ENCODE measurements at regions not wholly inside any gene's neighbourhood (a gene's known extent, or its start where the extent isn't known, plus 50 kb on each side); places are given as distances from the start of the nearest gene placed in this dataset.

GRCh38 chr14:34128665-34129064 is 177.8 kb upstream of the EGLN3 start:
- Mint-ChIP-seq H3K27ac (no peak overlapping the region), H3K4me1 (ENCODE audit: low read depth in 2 of 2) (peaks cover 2 to 5% of the 10 kb centered on the region in 2 donors), H3K27me3 (peaks cover 0 to 18% of the 10 kb centered on the region in 2 donors), H3K4me3 (no peak overlapping the region), H3K36me3 (ENCODE audit: insufficient read depth) (no peaks in the 10 kb centered on the region), H3K9me3 (peaks cover 0 to 1% of the 10 kb centered on the region in 2 donors)
- no peak for ATAC-seq (replicated peaks)
- no peak for DNase-seq

- ATAC-seq (replicated peaks) = no peak
- peaks cover 0 to 7% of the 10 kb centered on the region in 2 donors for H3K27me3 Mint-ChIP-seq
These were observed 175.7 kb upstream of the EGLN3 start for GRCh38 chr14:34126586-34126985.

GRCh38 chr14:34124585-34124984 is 173.7 kb upstream of the EGLN3 start:
- ATAC-seq (replicated peaks) = no peak
- Mint-ChIP-seq H3K9me3 (no peaks in the 10 kb centered on the region), H3K4me1 (ENCODE audit: low read depth in 2 of 2) (peaks cover 0 to 5% of the 10 kb centered on the region in 2 donors), H3K4me3 (no peak overlapping the region), H3K36me3 (ENCODE audit: insufficient read depth) (no peaks in the 10 kb centered on the region), H3K27me3 (no peaks in the 10 kb centered on the region), H3K27ac (no peak overlapping the region)
- DNase-seq = no peak

More at GRCh38 chr14:34126586-34126985, 175.7 kb upstream of the EGLN3 start:
- Mint-ChIP-seq H3K4me1 (ENCODE audit: low read depth in 2 of 2) (peaks cover under 1 to 5% of the 10 kb centered on the region in 2 donors), H3K9me3 (no peaks in the 10 kb centered on the region), H3K27ac (no peak overlapping the region), H3K36me3 (ENCODE audit: insufficient read depth) (no peaks in the 10 kb centered on the region), H3K4me3 (no peak overlapping the region)
- DNase-seq = no peak

- Mint-ChIP-seq H3K4me3 (no peak overlapping the region), H3K36me3 (ENCODE audit: insufficient read depth) (no peaks in the 10 kb centered on the region), H3K4me1 (ENCODE audit: low read depth in 2 of 2) (no peaks in the 10 kb centered on the region), H3K27ac (no peak overlapping the region), H3K27me3 (no peaks in the 10 kb centered on the region), H3K9me3 (no peaks in the 10 kb centered on the region)
- ATAC-seq (replicated peaks) = no peak
- DNase-seq = no peak
These were observed 171.8 kb upstream of the EGLN3 start for GRCh38 chr14:34122650-34123049.

- Mint-ChIP-seq H3K27ac (no peak overlapping the region), H3K9me3 (no peaks in the 10 kb centered on the region), H3K27me3 (no peaks in the 10 kb centered on the region), H3K36me3 (ENCODE audit: insufficient read depth) (no peaks in the 10 kb centered on the region), H3K4me1 (ENCODE audit: low read depth in 2 of 2) (no peaks in the 10 kb centered on the region), H3K4me3 (no peak overlapping the region)
- no peak for ATAC-seq (replicated peaks)
- DNase-seq = no peak
These were observed 171.2 kb upstream of the EGLN3 start for GRCh38 chr14:34122081-34122480.

- Mint-ChIP-seq H3K4me3 (no peak overlapping the region), H3K9me3 (no peaks in the 10 kb centered on the region), H3K27ac (no peak overlapping the region), H3K36me3 (ENCODE audit: insufficient read depth) (no peaks in the 10 kb centered on the region), H3K4me1 (ENCODE audit: low read depth in 2 of 2) (no peaks in the 10 kb centered on the region), H3K27me3 (peaks cover 0 to 9% of the 10 kb centered on the region in 2 donors)
- ATAC-seq (replicated peaks) (no peak), DNase-seq (no peak)
These were observed 169.5 kb upstream of the EGLN3 start for GRCh38 chr14:34120185-34120977.

GRCh38 chr14:34119107-34119858 is 168.4 kb upstream of the EGLN3 start:
- ATAC-seq (replicated peaks) (no peak), DNase-seq (no peak)
- Mint-ChIP-seq H3K4me1 (ENCODE audit: low read depth in 2 of 2) (no peaks in the 10 kb centered on the region), H3K36me3 (ENCODE audit: insufficient read depth) (no peaks in the 10 kb centered on the region), H3K27me3 (peaks cover 0 to 9% of the 10 kb centered on the region in 2 donors), H3K9me3 (no peaks in the 10 kb centered on the region), H3K27ac (no peak overlapping the region), H3K4me3 (no peak overlapping the region)

GRCh38 chr14:34113991-34114390 is 163.1 kb upstream of the EGLN3 start:
- H3K4me1 Mint-ChIP-seq (ENCODE audit: low read depth in 2 of 2) = no peaks in the 10 kb centered on the region

GRCh38 chr14:34113005-34113511 is 162.2 kb upstream of the EGLN3 start:
- H3K27ac Mint-ChIP-seq = no peak overlapping the region

More at GRCh38 chr14:34113991-34114390, 163.1 kb upstream of the EGLN3 start:
- no peaks in the 10 kb centered on the region for H3K9me3 Mint-ChIP-seq
- DNase-seq (no peak), ATAC-seq (replicated peaks) (no peak)
- peaks cover 0 to 29% of the 10 kb centered on the region in 2 donors for H3K27me3 Mint-ChIP-seq
- no peak overlapping the region for H3K27ac Mint-ChIP-seq
- H3K36me3 Mint-ChIP-seq (ENCODE audit: insufficient read depth) = no peaks in the 10 kb centered on the region
- no peak overlapping the region for H3K4me3 Mint-ChIP-seq

GRCh38 chr14:34111953-34112352 is 161.1 kb upstream of the EGLN3 start:
- H3K27ac Mint-ChIP-seq = no peak overlapping the region
- H3K9me3 Mint-ChIP-seq = no peaks in the 10 kb centered on the region
- peaks cover 0 to 29% of the 10 kb centered on the region in 2 donors for H3K27me3 Mint-ChIP-seq
- no peak overlapping the region for H3K4me3 Mint-ChIP-seq
- ATAC-seq (replicated peaks) (no peak), DNase-seq (no peak)
- H3K4me1 Mint-ChIP-seq (ENCODE audit: low read depth in 2 of 2) = no peaks in the 10 kb centered on the region
- H3K36me3 Mint-ChIP-seq (ENCODE audit: insufficient read depth) = peaks cover 3% of the 10 kb centered on the region

More at GRCh38 chr14:34113005-34113511, 162.2 kb upstream of the EGLN3 start:
- peaks cover 3% of the 10 kb centered on the region for H3K36me3 Mint-ChIP-seq (ENCODE audit: insufficient read depth)
- peaks cover 0 to 29% of the 10 kb centered on the region in 2 donors for H3K27me3 Mint-ChIP-seq
- H3K4me1 Mint-ChIP-seq (ENCODE audit: low read depth in 2 of 2) = no peaks in the 10 kb centered on the region
- H3K9me3 Mint-ChIP-seq = no peaks in the 10 kb centered on the region
- ATAC-seq (replicated peaks) (no peak), DNase-seq (no peak)
- H3K4me3 Mint-ChIP-seq = no peak overlapping the region

GRCh38 chr14:34111505-34111904 is 160.6 kb upstream of the EGLN3 start:
- Mint-ChIP-seq H3K36me3 (ENCODE audit: insufficient read depth) (peaks cover 3% of the 10 kb centered on the region), H3K4me3 (no peak overlapping the region), H3K4me1 (ENCODE audit: low read depth in 2 of 2) (no peaks in the 10 kb centered on the region), H3K27ac (no peak overlapping the region), H3K27me3 (peaks cover 0 to 29% of the 10 kb centered on the region in 2 donors), H3K9me3 (no peaks in the 10 kb centered on the region)
- DNase-seq (no peak), ATAC-seq (replicated peaks) (no peak)

- Mint-ChIP-seq H3K36me3 (ENCODE audit: insufficient read depth) (peaks cover 3% of the 10 kb centered on the region), H3K4me3 (no peak overlapping the region), H3K27me3 (peaks cover 0 to 20% of the 10 kb centered on the region in 2 donors), H3K9me3 (no peaks in the 10 kb centered on the region), H3K4me1 (ENCODE audit: low read depth in 2 of 2) (no peaks in the 10 kb centered on the region), H3K27ac (no peak overlapping the region)
- no peak for DNase-seq
- no peak for ATAC-seq (replicated peaks)
These were observed 159.7 kb upstream of the EGLN3 start for GRCh38 chr14:34110531-34110930.

- Mint-ChIP-seq H3K4me3 (no peak overlapping the region), H3K9me3 (no peaks in the 10 kb centered on the region), H3K27ac (no peak overlapping the region), H3K4me1 (ENCODE audit: low read depth in 2 of 2) (no peaks in the 10 kb centered on the region), H3K27me3 (peaks cover 0 to 6% of the 10 kb centered on the region in 2 donors), H3K36me3 (ENCODE audit: insufficient read depth) (peaks cover 3% of the 10 kb centered on the region)
- DNase-seq (no peak), ATAC-seq (replicated peaks) (no peak)
These were observed 156.6 kb upstream of the EGLN3 start for GRCh38 chr14:34107441-34107840.

Measured in effector memory CD8-positive, alpha-beta T cell (primary cell).